ENCODE measurements at regions not wholly inside any gene's neighbourhood (a gene's known extent, or its start where the extent isn't known, plus 50 kb on each side); places are given as distances from the start of the nearest gene placed in this dataset.
A peak's percentile ranks its signal among the peaks of the same experiment; 100 is the strongest.

- ATAC-seq (no peak), DNase-seq (ENCODE audit: extremely low read depth in 1 of 4, low spot score in 3 of 4) (no peak), FAIRE-seq (no peak)
- CTCF ChIA-PET (ENCODE audit: low intra/inter-chr PET ratio): no interaction called here
- Histone ChIP-seq H3K4me3 (no peak overlapping the region), H3K27me3 (ENCODE audit: control insufficient read depth in 2 of 2, insufficient read depth in 2 of 2, low read length in 2 of 2) (no peaks in the 10 kb centered on the region), H3K9me1 (ENCODE audit: control insufficient read depth, insufficient read depth, low read length) (no peaks in the 10 kb centered on the region), H3K4me2 (ENCODE audit: insufficient read depth, low read length) (no peak overlapping the region), H3K9me3 (replicated peaks; ENCODE audit: control insufficient read depth, insufficient read depth, low read depth, low read length) (no peaks in the 10 kb centered on the region), H3K4me1 (replicated peaks in 1 of 2; ENCODE audit: control insufficient read depth in 2 of 2, insufficient read depth in 2 of 2, low read length in 2 of 2) (no peaks in the 10 kb centered on the region), H3K27ac (ENCODE audit: extremely low read depth, low read depth, low read length) (no peak overlapping the region), H4K20me1 (replicated peaks; ENCODE audit: control insufficient read depth, insufficient read depth, low read length) (no peaks in the 10 kb centered on the region), H2AFZ (ENCODE audit: low read depth, low read length) (no peak overlapping the region), H3K36me3 (ENCODE audit: control insufficient read depth, insufficient read depth, low read length) (no peaks in the 10 kb centered on the region), H3K79me2 (ENCODE audit: control insufficient read depth, insufficient read depth, low read length) (no peaks in the 10 kb centered on the region), H3K9ac (ENCODE audit: insufficient read depth in 1 of 2, low read depth in 2 of 2, low read length in 2 of 2) (no peak overlapping the region)
- TF ChIP-seq MEIS2 (IDR thresholded peaks at IDR 0.05; ENCODE audit: partially characterized antibody) (no peak), SRF (CRISPR knock-in tag; IDR thresholded peaks at IDR 0.05) (no peak), MAFG (tag; conservative IDR thresholded peaks at IDR 0.05) (0 out of 2 replicates have a peak, but pooled peaks have one; percentile 12), ZNF316 (IDR thresholded peaks at IDR 0.05) (peak; percentile 40; the same call in 1 of the 2 replicates), TAF15 (IDR thresholded peaks at IDR 0.05; ENCODE audit: low read depth, low read length) (no peak), MAFK (IDR thresholded peaks at IDR 0.05; ENCODE audit: low read length) (peak; percentile 56), NFE2 (IDR thresholded peaks at IDR 0.05; ENCODE audit: low read depth) (no peak), ZNF232 (CRISPR knock-in tag; IDR thresholded peaks at IDR 0.05) (no peak), HDAC6 (IDR thresholded peaks at IDR 0.05; ENCODE audit: low read depth, low read length) (no peak), LARP7 (IDR thresholded peaks at IDR 0.05) (no peak), ZNF354B (CRISPR knock-in tag; IDR thresholded peaks at IDR 0.05) (no peak), MAFF (IDR thresholded peaks at IDR 0.05; ENCODE audit: low read length) (peak; percentile 45; the same call in 1 of the 2 replicates), ZNF445 (CRISPR knock-in tag; IDR thresholded peaks at IDR 0.05; ENCODE audit: low read depth) (no peak)
- in situ Hi-C loops (cut with MboI): no loop called here
- POLR2A ChIA-PET: no interaction called here
- intact Hi-C loops (cut with micrococcal nuclease): no loop called here
- no TSS peak for BruUV-seq (replicated peaks)
- WGBS (ENCODE audit: insufficient coverage, low coverage, missing lambda C conversion rate): 0% methylated on average over 1 of the region's 1 CpG
These were observed 241.3 kb upstream of the CXorf66 start for GRCh38 chrX:140206657-140207056.
